HG03175 (cell line): ENCODE measurements at regions not wholly inside any gene's neighbourhood (a gene's known extent, or its start where the extent isn't known, plus 50 kb on each side); places are given as distances from the start of the nearest gene placed in this dataset.

Experiments
- ATAC-seq: cut with Tn5 transposase; IDR thresholded peaks from one replicate; pipeline ENCODE4 v1.9.1; 2021; ENCODE audit warnings: mild to moderate bottlenecking, moderate library complexity; ENCODE audit not compliant: unreplicated experiment

DNA sequence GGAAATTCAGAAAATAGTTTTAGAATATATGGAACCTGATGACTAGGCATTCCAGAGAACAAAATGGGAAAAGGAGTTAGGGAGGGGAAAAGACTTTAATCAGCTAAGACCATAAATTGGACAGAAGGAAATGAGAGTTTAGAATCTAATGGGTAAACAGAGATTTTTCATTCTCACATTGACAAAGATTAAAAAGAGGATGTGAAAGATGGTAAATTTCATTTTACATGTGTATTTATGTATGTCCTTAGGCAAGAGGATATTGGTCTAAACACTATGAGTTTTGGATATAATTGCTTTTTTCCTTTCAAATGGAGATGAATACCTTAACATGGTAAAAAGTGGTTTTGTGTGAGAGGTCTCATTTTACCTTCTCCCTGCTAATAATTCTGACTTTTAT, 1021.9 kb downstream of the NSUN3 start:
- ATAC-seq: no peak

GRCh38 chr3:95088464-95088863, 1025.6 kb downstream of the NSUN3 start:
- no peak for ATAC-seq

GRCh38 chr3:95097493-95097892, 1034.6 kb downstream of the NSUN3 start:
- no peak for ATAC-seq

DNA sequence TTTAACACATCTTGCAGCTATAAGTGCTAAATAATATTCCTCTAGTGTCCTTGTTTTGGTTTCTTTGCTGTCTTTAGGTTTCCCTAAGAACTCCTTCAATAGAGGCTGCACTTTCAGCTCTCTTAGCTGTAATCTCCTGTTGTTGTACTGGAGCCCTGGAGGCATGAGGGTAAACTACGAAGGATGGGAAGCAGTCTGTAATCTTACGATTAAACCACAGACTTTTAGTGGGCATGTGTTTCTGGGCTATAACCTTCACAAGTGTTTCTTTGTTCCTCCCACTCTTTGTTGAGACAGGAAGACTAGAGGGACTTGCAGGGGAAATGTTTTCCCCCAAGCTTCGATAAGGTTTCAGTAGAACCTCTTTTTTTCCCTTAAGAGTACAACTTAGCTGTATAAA, 1058.1 kb downstream of the NSUN3 start:
- ATAC-seq: no peak

DNA sequence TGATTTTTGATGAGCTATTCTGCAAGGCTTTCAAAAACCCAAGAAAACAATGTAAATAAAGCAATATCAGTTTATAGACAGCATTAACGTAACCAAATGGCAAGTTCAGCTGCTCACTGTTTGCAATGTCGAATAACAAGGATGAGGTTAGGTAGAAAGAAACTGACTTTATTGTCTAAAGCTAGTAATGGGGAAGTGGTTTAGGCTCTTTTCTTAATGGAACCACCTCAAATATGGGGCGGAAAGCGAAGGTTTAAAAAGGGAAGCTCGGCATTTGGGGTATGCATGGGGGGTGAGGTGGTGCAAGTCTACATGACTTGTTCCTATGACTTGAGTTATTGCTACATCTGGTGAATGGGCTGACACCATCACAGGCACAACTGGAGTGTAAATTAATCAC, 1060.2 kb downstream of the NSUN3 start:
- no peak for ATAC-seq

GRCh38 chr3:95134693-95135413, 1072.0 kb downstream of the NSUN3 start:
- no peak for ATAC-seq

- no peak for ATAC-seq
These were observed 1085.2 kb downstream of the NSUN3 start for GRCh38 chr3:95148107-95148506.

DNA sequence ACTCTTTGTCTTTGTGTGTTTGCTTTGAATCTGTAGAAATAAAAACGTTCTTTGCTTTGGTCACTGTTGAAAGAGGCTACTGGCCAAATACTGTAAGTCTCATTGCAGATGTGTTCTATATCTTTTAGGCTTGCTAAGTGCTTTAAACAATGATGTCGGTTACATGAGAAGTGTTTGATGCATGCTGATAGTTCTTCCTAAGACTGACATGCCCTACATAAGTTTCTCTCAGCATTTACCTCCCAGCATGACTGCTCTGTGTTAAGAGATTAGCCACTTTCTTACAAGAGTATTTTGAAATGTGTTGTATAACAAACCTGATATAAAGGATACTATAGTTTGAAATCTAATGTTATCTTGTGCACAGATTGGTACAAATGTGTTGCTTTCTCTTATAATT, 1088.7 kb downstream of the NSUN3 start:
- no peak for ATAC-seq

DNA sequence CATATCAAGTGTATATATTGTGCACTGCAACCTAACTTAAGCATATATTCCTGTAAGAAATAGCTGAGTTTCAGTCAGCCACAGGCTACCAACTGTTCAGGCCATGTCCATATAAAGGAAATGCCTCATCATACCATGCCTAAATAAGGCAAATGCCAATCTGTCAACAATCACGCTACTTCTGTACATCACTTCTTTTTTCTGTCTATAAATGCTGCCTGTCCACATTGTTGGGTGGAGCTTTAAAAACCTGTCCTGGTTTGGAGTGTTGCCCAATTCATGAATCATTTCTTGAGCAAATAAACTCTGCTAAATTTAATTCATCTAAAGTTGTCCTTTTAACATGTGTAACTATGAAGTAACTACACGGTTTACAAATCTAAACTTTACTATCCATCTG, 1091.9 kb downstream of the NSUN3 start:
- no peak for ATAC-seq

DNA sequence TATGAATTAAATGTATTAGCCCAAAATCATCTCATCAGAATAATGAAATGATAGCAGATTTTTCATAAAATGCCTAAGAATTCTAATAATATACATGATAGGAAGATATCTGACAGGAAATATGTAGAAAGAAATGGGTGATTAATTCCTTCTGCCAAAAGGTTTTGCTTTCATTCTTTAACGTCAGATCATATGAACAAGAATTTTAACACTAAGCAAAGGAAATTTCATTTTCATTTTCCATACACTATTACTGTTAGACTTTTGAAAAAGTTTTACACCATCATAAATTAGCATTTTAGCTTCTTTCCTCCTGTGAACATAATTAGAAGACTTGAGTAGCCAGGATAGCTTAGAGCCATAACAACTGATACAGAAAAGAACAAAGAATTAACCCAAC, 1099.9 kb downstream of the NSUN3 start:
- no peak for ATAC-seq

DNA sequence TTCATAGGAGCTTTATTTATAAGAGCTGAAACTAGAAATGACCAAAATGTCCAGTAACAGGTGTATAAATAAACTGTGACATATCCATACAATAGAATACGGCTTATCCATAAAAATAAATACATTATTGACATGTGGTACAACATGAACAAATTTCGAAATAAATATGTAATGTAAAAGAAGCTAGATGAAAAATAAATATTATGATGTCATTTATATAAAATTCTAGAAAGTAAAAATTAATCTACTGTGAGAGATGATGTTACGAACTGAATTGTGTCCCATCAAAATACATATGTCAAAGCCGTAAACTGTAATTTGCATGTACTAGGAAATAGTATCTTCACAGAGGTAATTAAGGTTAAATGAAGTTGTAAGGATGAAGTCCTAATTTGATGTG, 1104.9 kb downstream of the NSUN3 start:
- ATAC-seq: no peak

DNA sequence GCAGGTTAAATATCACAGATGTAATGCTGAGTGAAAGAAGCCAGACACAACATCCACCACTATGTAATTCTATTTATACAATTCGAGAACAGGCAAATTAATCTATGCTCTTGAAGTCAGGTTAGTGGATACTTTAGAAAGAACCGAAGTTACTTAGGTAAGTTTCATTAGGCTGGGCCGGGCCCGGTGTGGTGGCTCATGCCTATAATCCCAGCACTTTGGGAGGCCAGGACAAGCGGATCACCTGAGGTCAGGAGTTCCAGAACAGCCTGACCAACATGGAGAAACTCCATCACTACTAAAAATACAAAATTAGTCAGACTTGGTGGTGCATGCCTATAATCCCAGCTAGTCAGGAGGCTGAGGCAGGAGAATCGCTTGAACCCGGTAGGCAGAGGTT, 1105.7 kb downstream of the NSUN3 start:
- no peak for ATAC-seq

GRCh38 chr3:95172164-95172943, 1109.5 kb downstream of the NSUN3 start:
- no peak for ATAC-seq

DNA sequence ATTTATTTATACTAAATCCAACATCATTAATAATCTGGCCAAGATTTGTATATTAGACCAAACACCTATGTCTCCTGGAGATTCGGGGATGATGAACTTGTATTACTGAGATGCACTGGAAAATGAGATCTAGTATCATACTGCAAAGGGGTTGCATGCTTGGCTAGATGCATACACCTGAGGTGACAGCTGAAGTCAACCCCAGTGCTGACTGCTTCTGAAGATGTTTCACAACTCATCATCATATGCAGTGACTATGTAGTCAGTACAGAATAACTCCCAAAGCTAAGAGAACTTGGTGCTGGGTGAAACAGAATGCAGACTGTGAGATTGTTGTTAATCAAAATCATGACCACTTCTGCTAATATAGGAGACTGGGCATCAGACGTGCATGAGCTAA, 1114.2 kb downstream of the NSUN3 start:
- ATAC-seq: no peak

DNA sequence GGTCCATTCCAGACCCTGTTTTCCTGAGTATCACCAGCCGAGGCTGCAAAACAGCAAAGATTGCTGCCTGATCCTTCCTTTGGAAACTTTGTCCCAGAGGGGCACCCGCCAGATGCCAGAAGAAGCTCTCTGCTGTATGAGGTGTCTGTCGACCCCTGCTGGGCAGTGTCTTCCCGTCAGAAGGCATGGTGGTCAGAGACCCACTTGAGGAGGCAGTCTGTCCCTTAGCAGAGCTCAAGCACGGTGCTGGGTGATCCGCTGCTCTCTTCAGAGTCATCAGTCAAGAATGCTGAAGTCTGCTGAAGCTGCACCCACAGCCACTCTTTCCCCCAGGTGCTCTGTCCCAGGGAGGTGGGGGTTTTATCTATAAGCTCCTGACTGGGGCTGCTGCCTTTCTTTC, 1121.2 kb downstream of the NSUN3 start:
- ATAC-seq: no peak

GRCh38 chr3:95189348-95189747, 1126.5 kb downstream of the NSUN3 start:
- no peak for ATAC-seq

GRCh38 chr3:95197661-95198060, 1134.8 kb downstream of the NSUN3 start:
- no peak for ATAC-seq

DNA sequence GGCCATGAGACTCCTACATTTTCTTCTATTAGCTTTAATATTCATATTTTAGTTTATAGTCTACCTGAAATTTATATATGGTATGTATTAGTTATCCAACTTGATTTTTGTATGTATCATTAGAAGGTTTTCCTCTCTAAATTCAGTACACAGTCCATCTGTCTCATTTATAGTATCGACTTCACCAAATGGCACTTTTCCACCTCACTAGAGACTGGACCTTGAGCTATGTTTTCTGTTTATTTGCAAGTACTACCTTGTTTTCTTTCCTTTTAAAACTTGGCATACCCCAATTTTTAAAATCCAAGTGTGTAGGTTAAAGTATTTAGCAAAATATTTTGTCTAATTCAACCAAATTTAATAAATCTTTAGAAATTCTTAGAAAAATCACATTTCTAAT, 1137.5 kb downstream of the NSUN3 start:
- ATAC-seq: no peak

DNA sequence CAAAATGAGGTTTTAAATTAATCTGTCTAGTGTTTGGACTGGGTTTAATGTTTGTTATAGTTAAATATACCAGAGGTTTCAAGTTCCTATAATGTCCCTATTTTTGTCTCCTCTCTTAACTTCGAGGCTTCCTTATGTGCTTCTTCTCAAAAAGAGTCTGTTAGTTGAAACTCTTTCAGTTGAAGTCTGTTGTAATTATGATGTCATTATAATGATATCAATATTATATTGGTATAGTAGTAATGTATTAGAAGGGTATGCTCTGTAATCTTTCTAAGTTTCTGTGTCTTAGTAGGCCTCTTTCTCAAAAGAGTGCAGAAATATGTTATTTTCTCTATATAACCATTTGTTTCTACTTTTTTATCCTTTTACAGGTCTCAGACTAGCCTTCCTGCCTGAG, 1148.0 kb downstream of the NSUN3 start:
- ATAC-seq: no peak

GRCh38 chr3:95212117-95212516, 1149.3 kb downstream of the NSUN3 start:
- no peak for ATAC-seq

DNA sequence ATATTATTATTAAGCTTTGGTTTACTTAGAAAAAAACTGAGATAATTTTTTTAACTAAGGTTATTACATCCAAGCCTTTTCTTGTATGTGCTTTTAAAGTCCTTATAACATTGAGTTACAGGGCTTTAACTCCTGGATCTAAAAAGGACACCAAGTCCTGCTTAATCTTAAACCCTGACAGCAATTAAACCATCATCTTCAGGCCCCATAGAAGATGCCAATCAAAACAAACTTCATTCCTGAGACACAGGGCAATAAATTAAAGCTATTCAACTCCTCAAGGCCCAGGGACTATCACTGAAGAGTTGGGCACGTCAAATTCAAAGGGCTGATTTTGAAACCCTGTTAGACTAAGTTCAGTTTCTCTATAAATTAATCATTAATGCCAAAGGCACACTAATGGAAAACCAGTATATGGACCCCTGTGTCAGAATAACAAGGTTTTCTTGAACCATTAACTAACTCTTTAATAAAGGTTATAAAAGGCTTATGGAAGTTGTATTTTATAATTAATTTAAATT, 1152.6 kb downstream of the NSUN3 start:
- no peak for ATAC-seq

DNA sequence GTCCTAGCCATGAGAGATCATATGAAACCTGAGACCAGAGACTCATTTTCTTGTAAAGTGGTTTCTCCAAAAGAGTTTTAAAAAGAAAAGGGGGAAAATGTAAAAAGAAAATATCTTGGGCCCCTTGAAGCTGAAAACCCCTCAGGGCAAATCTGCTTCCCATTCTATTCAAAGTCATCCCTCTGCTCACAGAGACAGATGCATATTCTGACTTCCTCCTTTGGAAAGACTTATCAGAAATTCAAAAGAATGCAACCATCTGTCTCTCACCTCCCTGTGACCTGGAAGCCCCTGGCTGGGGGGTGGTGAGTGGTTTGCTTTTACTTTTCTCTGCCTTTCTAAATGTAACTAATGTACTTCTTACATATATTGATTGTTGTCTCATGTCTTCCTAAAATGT, 1154.8 kb downstream of the NSUN3 start:
- no peak for ATAC-seq
